H1 (cell line): ENCODE measurements at regions not wholly inside any gene's neighbourhood (a gene's known extent, or its start where the extent isn't known, plus 50 kb on each side); places are given as distances from the start of the nearest gene placed in this dataset.

Source experiments
- GABPA ChIP-seq: IDR thresholded peaks from 2 replicates; pipeline ENCODE4 v1.6.1; 2011; ENCODE audit warnings: mild to moderate bottlenecking, low read length, moderate library complexity, borderline replicate concordance; ENCODE audit not compliant: insufficient read depth
- JUN ChIP-seq: IDR thresholded peaks from 2 replicates; pipeline ENCODE4 v1.6.1; 2011; ENCODE audit warnings: low read depth, mild to moderate bottlenecking, improper control_type of control experiment, low read length
- NANOG ChIP-seq: IDR thresholded peaks from 2 replicates; pipeline ENCODE4 v1.6.1; 2011; ENCODE audit warnings: low read length, low read depth, mild to moderate bottlenecking, inconsistent platforms; ENCODE audit not compliant: insufficient read depth, poor library complexity, severe bottlenecking
- TF ChIP-seq, protein P1 (sequence below): IDR thresholded peaks from 2 replicates; pipeline ENCODE4 v1.6.1; 2012; ENCODE audit warnings: inconsistent platforms

DNA sequence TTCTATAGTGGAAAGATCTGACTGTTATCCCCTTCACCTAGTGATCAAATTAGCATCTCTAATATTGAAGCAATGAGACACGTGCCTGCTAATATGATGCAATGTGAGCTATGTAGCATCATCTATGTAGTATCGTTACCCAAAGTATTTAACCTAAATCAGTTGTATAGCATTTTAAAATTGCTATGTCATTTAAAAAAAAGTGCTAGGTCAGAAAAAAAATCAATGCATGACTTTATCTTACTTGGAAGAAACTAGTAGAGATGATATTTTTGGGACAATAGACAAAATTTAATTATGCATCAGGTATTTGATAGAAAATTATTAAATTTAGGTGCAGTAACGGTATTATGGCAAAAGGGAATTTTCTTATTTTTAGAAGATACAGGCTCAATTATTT lies 157.3 kb downstream of the CCDC71L start (continued):
- TF ChIP-seq NANOG (no peak), GABPA (no peak), JUN (no peak)
- TF ChIP-seq, protein P1, sequence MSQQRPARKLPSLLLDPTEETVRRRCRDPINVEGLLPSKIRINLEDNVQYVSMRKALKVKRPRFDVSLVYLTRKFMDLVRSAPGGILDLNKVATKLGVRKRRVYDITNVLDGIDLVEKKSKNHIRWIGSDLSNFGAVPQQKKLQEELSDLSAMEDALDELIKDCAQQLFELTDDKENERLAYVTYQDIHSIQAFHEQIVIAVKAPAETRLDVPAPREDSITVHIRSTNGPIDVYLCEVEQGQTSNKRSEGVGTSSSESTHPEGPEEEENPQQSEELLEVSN, result no peak
- TF ChIP-seq, all 59 proteins: peak for 0
